SK-N-SH (cell line): ENCODE measurements at regions not wholly inside any gene's neighbourhood (a gene's known extent, or its start where the extent isn't known, plus 50 kb on each side); places are given as distances from the start of the nearest gene placed in this dataset.

Experiments used
- CTCF ChIA-PET: fragments of 300-600, 350-600 bp; formaldehyde crosslinking; extraction: SDS; loops from one replicate; lab custom pipeline; 2021; lab: Yijun Ruan, JAX
- POLR2A ChIA-PET: fragments of 350-600 bp; sonication (Branson Sonifier 250); formaldehyde crosslinking; extraction: SDS; loops from one replicate; lab custom pipeline; 2020; ENCODE audit warnings: antibody characterized with exemption, inconsistent platforms; lab: Yijun Ruan, JAX
- DNase-seq: peaks from one replicate; pipeline ENCODE4 v3.0.0; 2012
- H2AFZ ChIP-seq: fragments of 200-600 bp; sonication (generic); 2 replicates; pipeline ENCODE4 v1.8.1; 2016; ENCODE audit warnings: antibody characterized with exemption, mild to moderate bottlenecking, low read depth
- H3F3A ChIP-seq: fragments of 200-600 bp; sonication (generic); replicated peaks from 2 replicates; pipeline ENCODE3; 2016; ENCODE audit warnings: antibody characterized with exemption, mild to moderate bottlenecking; ENCODE audit not compliant: insufficient read depth
- H3K27ac ChIP-seq, 2 experiments: fragments of 200-500 bp in 1 of 2; fragments of 200-600 bp in 1 of 2; sonication (Bioruptor generic) in 1 of 2; sonication (generic), shearing (Covaris generic) in 1 of 2; 2 replicates each; pipeline versions ENCODE4 v1.5.1 to v1.6.1; 2014 to 2016; ENCODE audit warnings: low read depth in 2 of 2, inconsistent platforms in 1 of 2, low read length in 1 of 2, mild to moderate bottlenecking in 1 of 2, mixed read lengths in 1 of 2
- H3K27me3 ChIP-seq: fragments of 200-600 bp; sonication (generic), shearing (Covaris generic); 2 replicates; pipeline ENCODE4 v1.6.1; 2016; ENCODE audit warnings: mixed run types; ENCODE audit not compliant: insufficient read depth
- H3K36me3 ChIP-seq, 2 experiments: fragments of 200-500 bp in 1 of 2; fragments of 200-600 bp in 1 of 2; sonication (Bioruptor generic) in 1 of 2; sonication (generic) in 1 of 2; replicated peaks in 1 of 2; 2 replicates each; pipeline versions ENCODE3 to v1.5.1; 2014 to 2016; ENCODE audit warnings: low read length in 1 of 2, mild to moderate bottlenecking in 1 of 2; ENCODE audit not compliant: insufficient read depth in 2 of 2, control insufficient read depth in 1 of 2
- H3K4me1 ChIP-seq, 2 experiments: fragments of 200-500 bp in 1 of 2; fragments of 200-600 bp in 1 of 2; sonication (Bioruptor generic) in 1 of 2; sonication (generic), shearing (Covaris generic) in 1 of 2; 2 replicates each; pipeline versions ENCODE4 v1.5.1 to v1.6.1; 2014 to 2016; ENCODE audit warnings: low read depth in 1 of 2, low read length in 1 of 2, mixed run types in 1 of 2; ENCODE audit not compliant: insufficient read depth in 2 of 2, control insufficient read depth in 1 of 2
- H3K4me2 ChIP-seq: fragments of 200-600 bp; sonication (generic), shearing (Covaris generic); 2 replicates; pipeline ENCODE4 v1.6.1; 2017; ENCODE audit warnings: mixed run types
- H3K4me3 ChIP-seq, 2 experiments: fragments of 200-500 bp in 1 of 2; fragments of 200-600 bp in 1 of 2; sonication (Bioruptor generic) in 1 of 2; sonication (generic), shearing (Covaris generic) in 1 of 2; 2 replicates each; pipeline versions ENCODE4 v1.5.1 to v1.8.1; 2014 to 2016; ENCODE audit warnings: low read depth in 2 of 2, inconsistent platforms in 1 of 2, low read length in 1 of 2, mild to moderate bottlenecking in 1 of 2, mixed read lengths in 1 of 2, moderate library complexity in 1 of 2
- H3K79me2 ChIP-seq: fragments of 200-600 bp; sonication (generic); 2 replicates; pipeline ENCODE4 v1.8.1; 2017; ENCODE audit warnings: mild to moderate bottlenecking; ENCODE audit not compliant: insufficient read depth
- H3K9ac ChIP-seq: fragments of 200-600 bp; sonication (generic); 2 replicates; pipeline ENCODE4 v1.6.1; 2017; ENCODE audit warnings: mixed run types
- H3K9me2 ChIP-seq: fragments of 200-600 bp; sonication (generic); 2 replicates; pipeline ENCODE4 v1.6.1; 2017; ENCODE audit warnings: mixed run types
- H3K9me3 ChIP-seq: fragments of 200-600 bp; sonication (generic); 2 replicates; pipeline ENCODE4 v1.6.1; 2017; ENCODE audit warnings: mixed run types, mild to moderate bottlenecking, moderate library complexity
- H4K20me1 ChIP-seq: fragments of 200-600 bp; sonication (generic); 2 replicates; pipeline ENCODE4 v1.6.1; 2017; ENCODE audit warnings: mild to moderate bottlenecking, mixed run types; ENCODE audit not compliant: insufficient read depth
- EZH2phosphoT487 ChIP-seq: fragments of 200-600 bp; sonication (generic); IDR thresholded peaks from 2 replicates; pipeline ENCODE4 v1.6.1; 2017; ENCODE audit warnings: low read depth, mixed run types, mild to moderate bottlenecking, antibody characterized with exemption, moderate library complexity, borderline replicate concordance
- FOXM1 ChIP-seq: IDR thresholded peaks from 2 replicates; pipeline ENCODE4 v1.4.0; 2012; ENCODE audit warnings: low read depth, mild to moderate bottlenecking
- MEF2A ChIP-seq: IDR thresholded peaks from 2 replicates; pipeline ENCODE4 v1.4.0; 2012; ENCODE audit warnings: low read depth, borderline replicate concordance
- NFIC ChIP-seq: IDR thresholded peaks from 2 replicates; pipeline ENCODE4 v1.4.0; 2012; ENCODE audit warnings: borderline replicate concordance
- NRF1 ChIP-seq: IDR thresholded peaks from 2 replicates; pipeline ENCODE4 v1.6.1; 2012; ENCODE audit warnings: low read depth, mild to moderate bottlenecking, low read length
- SMC3 ChIP-seq: IDR thresholded peaks from 2 replicates; pipeline ENCODE4 v1.6.1; 2012; ENCODE audit warnings: low read depth, low read length, improper control_type of control experiment
- YY1 ChIP-seq: IDR thresholded peaks from 2 replicates; pipeline ENCODE4 v1.4.0; 2012; ENCODE audit warnings: low read depth, mild to moderate bottlenecking
- WGBS: methylation state at CpG from one replicate; pipeline ENCODE4 v1.1.6; 2017; ENCODE audit warnings: low lambda C conversion rate; 5-methylcytosine and 5-hydroxymethylcytosine counted together
- TF ChIP-seq, protein P1 (sequence below): IDR thresholded peaks from 2 replicates; pipeline ENCODE4 v1.4.0; 2012; ENCODE audit warnings: low read depth, borderline replicate concordance
- TF ChIP-seq, protein P2 (sequence below): IDR thresholded peaks from 2 replicates; pipeline ENCODE4; 2012

DNA sequence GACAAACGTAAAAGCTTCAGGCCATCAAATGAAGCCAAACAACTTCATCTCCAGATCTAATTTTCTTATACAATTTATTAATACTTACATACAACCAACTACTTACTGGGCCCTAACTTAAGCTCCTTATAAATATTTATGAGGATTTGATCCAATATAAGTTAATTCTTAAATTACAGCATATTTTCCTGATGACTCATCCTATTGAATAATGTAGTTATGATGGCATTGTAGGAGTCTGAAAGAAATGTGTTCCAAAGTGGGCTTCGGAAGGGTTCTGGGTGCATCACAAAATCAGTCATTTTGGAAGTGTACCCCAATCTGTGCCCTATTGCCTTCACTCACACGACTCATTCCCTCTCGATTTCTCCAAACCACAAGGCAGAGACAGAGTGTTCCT, 455.1 kb upstream of the CTSO start:
- CTCF ChIA-PET, result no interaction called here
- Histone ChIP-seq H3K36me3 (no peaks in the 10 kb centered on the region), H4K20me1 (no peaks in the 10 kb centered on the region), H3K9ac (no peak overlapping the region), H3K4me3 (no peak overlapping the region)
- POLR2A ChIA-PET, result no interaction called here
- TF ChIP-seq, protein P1, sequence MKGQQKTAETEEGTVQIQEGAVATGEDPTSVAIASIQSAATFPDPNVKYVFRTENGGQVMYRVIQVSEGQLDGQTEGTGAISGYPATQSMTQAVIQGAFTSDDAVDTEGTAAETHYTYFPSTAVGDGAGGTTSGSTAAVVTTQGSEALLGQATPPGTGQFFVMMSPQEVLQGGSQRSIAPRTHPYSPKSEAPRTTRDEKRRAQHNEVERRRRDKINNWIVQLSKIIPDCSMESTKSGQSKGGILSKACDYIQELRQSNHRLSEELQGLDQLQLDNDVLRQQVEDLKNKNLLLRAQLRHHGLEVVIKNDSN, result no peak
- no peak for TF ChIP-seq NFIC
- no peak for TF ChIP-seq SMC3
- no peak for TF ChIP-seq YY1
- TF ChIP-seq FOXM1, result no peak
- no peak for TF ChIP-seq NRF1
- TF ChIP-seq, all 33 proteins: peak for 0
- Histone ChIP-seq H3K4me2 (no peak overlapping the region), H3K27me3 (no peaks in the 10 kb centered on the region), H3K9me3 (0 out of 2 replicates have a peak, but pooled peaks cover 2% of the 10 kb centered on the region), H2AFZ (no peak overlapping the region), H3K9me2 (no peaks in the 10 kb centered on the region; the same call in 1 of the 2 replicates), H3K79me2 (no peaks in the 10 kb centered on the region), H3F3A (no peaks in the 10 kb centered on the region), H3K27ac (no peak overlapping the region), H3K4me1 (peaks cover 0 to 11% of the 10 kb centered on the region in 2 experiments; a peak in 1 of 4 replicates)
- 22% methylated on average over 4 of the region's 4 CpGs for WGBS
- DNase-seq, result no peak

- no peaks in the 10 kb centered on the region for H3K4me1 ChIP-seq
- H3K9ac ChIP-seq, result no peak overlapping the region
- ChIA-PET CTCF (interaction anchor here (0.8 kb wide), 1 partner anchor 18 kb away, joined by 3 read pairs; no protein-coding TSS in a partner anchor), POLR2A (no interaction called here)
- H3K27me3 ChIP-seq, result no peaks in the 10 kb centered on the region
- H3K36me3 ChIP-seq, result no peaks in the 10 kb centered on the region
- no peaks in the 10 kb centered on the region for H4K20me1 ChIP-seq
- 9% methylated on average over 2 of the region's 2 CpGs for WGBS
- no peak overlapping the region for H2AFZ ChIP-seq
- peaks cover 4% of the 10 kb centered on the region; the same call in 1 of the 2 replicates for H3K9me2 ChIP-seq
- TF ChIP-seq SMC3 (no peak), EZH2phosphoT487 (no peak), MEF2A (no peak)
- TF ChIP-seq, protein P2, sequence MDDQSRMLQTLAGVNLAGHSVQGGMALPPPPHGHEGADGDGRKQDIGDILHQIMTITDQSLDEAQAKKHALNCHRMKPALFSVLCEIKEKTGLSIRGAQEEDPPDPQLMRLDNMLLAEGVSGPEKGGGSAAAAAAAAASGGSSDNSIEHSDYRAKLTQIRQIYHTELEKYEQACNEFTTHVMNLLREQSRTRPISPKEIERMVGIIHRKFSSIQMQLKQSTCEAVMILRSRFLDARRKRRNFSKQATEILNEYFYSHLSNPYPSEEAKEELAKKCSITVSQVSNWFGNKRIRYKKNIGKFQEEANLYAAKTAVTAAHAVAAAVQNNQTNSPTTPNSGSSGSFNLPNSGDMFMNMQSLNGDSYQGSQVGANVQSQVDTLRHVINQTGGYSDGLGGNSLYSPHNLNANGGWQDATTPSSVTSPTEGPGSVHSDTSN, result no peak
- H3K79me2 ChIP-seq, result no peaks in the 10 kb centered on the region
- no peak for DNase-seq
- 0 out of 2 replicates have a peak, but pooled peaks cover 15% of the 10 kb centered on the region for H3K9me3 ChIP-seq
- H3F3A ChIP-seq, result no peaks in the 10 kb centered on the region
- H3K4me2 ChIP-seq, result no peak overlapping the region
- H3K27ac ChIP-seq, result no peak overlapping the region
- H3K4me3 ChIP-seq, result no peak overlapping the region
These were observed 447.7 kb upstream of the CTSO start for GRCh38 chr4:156401371-156401770.

DNA sequence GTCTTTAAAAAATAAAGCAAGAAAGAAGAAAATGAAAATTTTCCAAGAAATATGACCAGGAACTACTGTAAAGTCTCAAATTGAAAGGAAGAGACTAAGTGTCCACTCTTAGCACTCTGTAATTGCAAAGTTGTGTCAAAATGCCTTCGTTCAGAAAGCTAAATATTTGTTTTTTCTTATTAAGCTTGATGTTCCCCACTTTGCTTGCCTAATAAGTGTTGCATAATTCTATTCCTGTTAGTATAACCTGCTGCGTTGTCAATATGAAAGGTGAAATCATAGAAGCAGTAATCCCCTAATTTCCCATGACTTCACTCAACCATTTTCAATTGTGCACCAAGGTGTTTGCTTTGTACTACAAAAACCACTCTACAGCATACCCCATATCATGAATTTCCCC, 442.9 kb upstream of the CTSO start:
- H3K79me2 ChIP-seq, result no peaks in the 10 kb centered on the region
- H3K27ac ChIP-seq, result no peak overlapping the region
- no peak overlapping the region for H3K4me2 ChIP-seq
- CTCF ChIA-PET, result no interaction called here
- H3K36me3 ChIP-seq, result no peaks in the 10 kb centered on the region
- no peak for DNase-seq
- H3K9me2 ChIP-seq, result 0 out of 2 replicates have a peak, but pooled peaks cover 4% of the 10 kb centered on the region
- WGBS, result 11% methylated on average over 2 of the region's 2 CpGs
- no peaks in the 10 kb centered on the region for H3K27me3 ChIP-seq
- H3K4me3 ChIP-seq, result no peak overlapping the region
- no peaks in the 10 kb centered on the region for H4K20me1 ChIP-seq
- H3K4me1 ChIP-seq, result no peaks in the 10 kb centered on the region
- no peak overlapping the region for H2AFZ ChIP-seq
- H3K9me3 ChIP-seq, result no peaks in the 10 kb centered on the region
- no peak overlapping the region for H3K9ac ChIP-seq
- TF ChIP-seq, protein P1, result no peak
- no peaks in the 10 kb centered on the region for H3F3A ChIP-seq
- POLR2A ChIA-PET, result no interaction called here
